GM23338 (cell line): ENCODE measurements at regions not wholly inside any gene's neighbourhood (a gene's known extent, or its start where the extent isn't known, plus 50 kb on each side); places are given as distances from the start of the nearest gene placed in this dataset.

Experiments used
- ATAC-seq: fragments of 200-7000 bp; cut with Tn5 transposase; 3 replicates; pipeline ENCODE4 v1.9.1; 2020
- DNase-seq: peaks from one replicate; pipeline ENCODE4 v3.0.0-alpha.2; 2015; ENCODE audit warnings: low spot score
- H2AFZ ChIP-seq: fragments of 200-600 bp; sonication (generic); 2 replicates; pipeline ENCODE4 v1.8.0; 2016; ENCODE audit warnings: antibody characterized with exemption, mild to moderate bottlenecking, moderate library complexity
- H3F3A ChIP-seq: fragments of 200-600 bp; sonication (generic); replicated peaks from 2 replicates; pipeline ENCODE4 v1.8.0; 2017; ENCODE audit warnings: antibody characterized with exemption, mixed run types, low read depth
- H3K27ac ChIP-seq: fragments of 200-600 bp; sonication (generic); 2 replicates; pipeline ENCODE4 v1.6.1; 2016; ENCODE audit warnings: low read depth
- H3K27me3 ChIP-seq: fragments of 200-600 bp; sonication (generic); 2 replicates; pipeline ENCODE4 v1.8.0; 2016; ENCODE audit warnings: mild to moderate bottlenecking, mixed run types, moderate library complexity; ENCODE audit not compliant: insufficient read depth
- H3K36me3 ChIP-seq: fragments of 200-600 bp; sonication (generic); 2 replicates; pipeline ENCODE4 v1.8.0; 2016; ENCODE audit warnings: mild to moderate bottlenecking; ENCODE audit not compliant: insufficient read depth
- H3K4me1 ChIP-seq: fragments of 200-600 bp; sonication (generic); 2 replicates; pipeline ENCODE4 v1.8.0; 2016; ENCODE audit warnings: mild to moderate bottlenecking, moderate library complexity; ENCODE audit not compliant: insufficient read depth
- H3K4me2 ChIP-seq: fragments of 200-600 bp; sonication (generic); 2 replicates; pipeline ENCODE4 v1.7.1; 2017; ENCODE audit warnings: mixed run types
- H3K4me3 ChIP-seq: fragments of 200-600 bp; sonication (generic); 2 replicates; pipeline ENCODE4 v1.6.1; 2016; ENCODE audit warnings: mixed run types
- H3K79me2 ChIP-seq: fragments of 200-600 bp; sonication (generic); replicated peaks from 2 replicates; pipeline ENCODE4 v1.8.0; 2017; ENCODE audit warnings: mild to moderate bottlenecking; ENCODE audit not compliant: insufficient read depth
- H3K9me2 ChIP-seq: fragments of 200-600 bp; sonication (generic); 2 replicates; pipeline ENCODE4 v1.8.0; 2017; ENCODE audit not compliant: insufficient read depth
- H4K20me1 ChIP-seq: fragments of 200-600 bp; sonication (generic); replicated peaks from 2 replicates; pipeline ENCODE4 v1.8.0; 2017; ENCODE audit warnings: mild to moderate bottlenecking; ENCODE audit not compliant: insufficient read depth
- H3K27ac Mint-ChIP-seq: 2 replicates; pipeline ENCODE4 v1.8.0; 2020; ENCODE audit warnings: inconsistent platforms, mild to moderate bottlenecking, moderate library complexity, mixed read lengths
- H3K27me3 Mint-ChIP-seq: 3 replicates; pipeline ENCODE4 v1.8.0; 2022; ENCODE audit warnings: low read depth, mild to moderate bottlenecking, moderate library complexity, mixed read lengths, inconsistent platforms; ENCODE audit not compliant: insufficient read depth, poor library complexity
- H3K36me3 Mint-ChIP-seq: 3 replicates; pipeline ENCODE4 v1.8.0; 2021; ENCODE audit warnings: low read depth, mild to moderate bottlenecking, inconsistent platforms, moderate library complexity, mixed read lengths
- H3K4me1 Mint-ChIP-seq: 3 replicates; pipeline ENCODE4 v1.8.0; 2020; ENCODE audit warnings: mild to moderate bottlenecking, inconsistent platforms, mixed read lengths
- H3K4me3 Mint-ChIP-seq: 3 replicates; pipeline ENCODE4 v1.8.0; 2021; ENCODE audit warnings: moderate library complexity, mild to moderate bottlenecking, inconsistent platforms, mixed read lengths
- H3K9me3 Mint-ChIP-seq: 3 replicates; pipeline ENCODE4 v1.8.0; 2020; ENCODE audit warnings: moderate library complexity, mild to moderate bottlenecking, inconsistent platforms, mixed read lengths
- CREB1 ChIP-seq: fragments of 250-450 bp; sonication (Bioruptor Pico); IDR thresholded peaks from 2 replicates; pipeline ENCODE4 v1.5.0; 2020; ENCODE audit warnings: low read depth, mild to moderate bottlenecking, moderate library complexity
- ETS1 ChIP-seq: IDR thresholded peaks from 2 replicates; pipeline ENCODE4 v1.6.1; 2016; ENCODE audit warnings: antibody characterized with exemption
- EZH2 ChIP-seq: fragments of 200-600 bp; sonication (generic); IDR thresholded peaks from one replicate; pipeline ENCODE4 v1.8.0; 2017; ENCODE audit warnings: antibody characterized with exemption, mild to moderate bottlenecking, low read depth; ENCODE audit not compliant: unreplicated experiment
- EZH2phosphoT487 ChIP-seq: fragments of 200-600 bp; sonication (generic); IDR thresholded peaks from one replicate; pipeline ENCODE4 v1.8.1; 2018; ENCODE audit warnings: antibody characterized with exemption; ENCODE audit not compliant: unreplicated experiment
- JUNB ChIP-seq: IDR thresholded peaks from one replicate; pipeline ENCODE4 v1.6.1; 2016; ENCODE audit warnings: antibody characterized with exemption; ENCODE audit not compliant: unreplicated experiment
- NANOG ChIP-seq: IDR thresholded peaks from 2 replicates; pipeline ENCODE4 v1.6.1; 2016; ENCODE audit warnings: antibody characterized with exemption, borderline replicate concordance
- POLR2AphosphoS5 ChIP-seq: IDR thresholded peaks from 2 replicates; pipeline ENCODE4 v1.6.1; 2016; ENCODE audit warnings: antibody characterized with exemption, low read depth
- REST ChIP-seq: IDR thresholded peaks from one replicate; pipeline ENCODE4 v1.6.1; 2018; ENCODE audit warnings: antibody characterized with exemption; ENCODE audit not compliant: unreplicated experiment
- STAT1 ChIP-seq: IDR thresholded peaks from one replicate; pipeline ENCODE4 v1.6.1; 2016; ENCODE audit warnings: antibody characterized with exemption; ENCODE audit not compliant: unreplicated experiment
- ZNF114 ChIP-seq: fragments of 250-450 bp; sonication (Bioruptor Pico); IDR thresholded peaks from 2 replicates; pipeline ENCODE4 v1.5.0; 2020; ENCODE audit warnings: mild to moderate bottlenecking, moderate library complexity
- ZNF331 ChIP-seq: fragments of 250-450 bp; sonication (Bioruptor Pico); IDR thresholded peaks from 2 replicates; pipeline ENCODE4 v1.5.0; 2020; ENCODE audit warnings: low read depth, mild to moderate bottlenecking, moderate library complexity
- ZNF462 ChIP-seq: fragments of 250-450 bp; sonication (Bioruptor Pico); IDR thresholded peaks from 2 replicates; pipeline ENCODE4 v1.5.0; 2020; ENCODE audit warnings: mild to moderate bottlenecking, moderate library complexity

GRCh38 chr15:93943586-93943985, 287.8 kb upstream of the MCTP2 start (continued):
- TF ChIP-seq CREB1 (CRISPR knock-in tag): no peak
- TF ChIP-seq EZH2: no peak
- TF ChIP-seq NANOG: no peak
- no peak for TF ChIP-seq JUNB

- Mint-ChIP-seq H3K27me3 (no peaks in the 10 kb centered on the region), H3K9me3 (no peaks in the 10 kb centered on the region; the same call in 2 of the 3 replicates), H3K27ac (no peak overlapping the region), H3K4me3 (no peak overlapping the region), H3K36me3 (no peaks in the 10 kb centered on the region), H3K4me1 (0 out of 3 replicates have a peak, but pooled peaks cover 3% of the 10 kb centered on the region)
- H2AFZ ChIP-seq: 0 out of 2 replicates have a peak overlapping the region, but pooled peaks have one; percentile 21
- no peaks in the 10 kb centered on the region for H3F3A ChIP-seq
- H3K4me1 ChIP-seq: no peaks in the 10 kb centered on the region
- no peaks in the 10 kb centered on the region for H4K20me1 ChIP-seq
- no peak for ATAC-seq
- no peaks in the 10 kb centered on the region for H3K79me2 ChIP-seq
- TF ChIP-seq JUNB: no peak
- TF ChIP-seq POLR2AphosphoS5: no peak
- TF ChIP-seq EZH2phosphoT487: no peak
- TF ChIP-seq NANOG: no peak
- no peak for TF ChIP-seq CREB1 (CRISPR knock-in tag)
- no peak for TF ChIP-seq ETS1
- TF ChIP-seq REST: no peak
- TF ChIP-seq EZH2: no peak
- no peak for TF ChIP-seq ZNF114
- TF ChIP-seq STAT1: no peak
- no peak for TF ChIP-seq ZNF462 (CRISPR knock-in tag)
- TF ChIP-seq ZNF331 (CRISPR knock-in tag): no peak
- H3K27me3 ChIP-seq: no peaks in the 10 kb centered on the region
- H3K36me3 ChIP-seq: no peaks in the 10 kb centered on the region
- no peak overlapping the region for H3K4me3 ChIP-seq
- DNase-seq: no peak
- H3K27ac ChIP-seq: no peak overlapping the region
- no peak overlapping the region for H3K4me2 ChIP-seq
- no peaks in the 10 kb centered on the region for H3K9me2 ChIP-seq
These were observed 289.1 kb upstream of the MCTP2 start for GRCh38 chr15:93942269-93942694.
